HG03097 (cell line): ENCODE measurements at regions not wholly inside any gene's neighbourhood (a gene's known extent, or its start where the extent isn't known, plus 50 kb on each side); places are given as distances from the start of the nearest gene placed in this dataset.

Experiments used
- ATAC-seq: cut with Tn5 transposase; IDR thresholded peaks from one replicate; pipeline ENCODE4 v1.9.1; 2021; ENCODE audit not compliant: unreplicated experiment, low FRiP score

DNA sequence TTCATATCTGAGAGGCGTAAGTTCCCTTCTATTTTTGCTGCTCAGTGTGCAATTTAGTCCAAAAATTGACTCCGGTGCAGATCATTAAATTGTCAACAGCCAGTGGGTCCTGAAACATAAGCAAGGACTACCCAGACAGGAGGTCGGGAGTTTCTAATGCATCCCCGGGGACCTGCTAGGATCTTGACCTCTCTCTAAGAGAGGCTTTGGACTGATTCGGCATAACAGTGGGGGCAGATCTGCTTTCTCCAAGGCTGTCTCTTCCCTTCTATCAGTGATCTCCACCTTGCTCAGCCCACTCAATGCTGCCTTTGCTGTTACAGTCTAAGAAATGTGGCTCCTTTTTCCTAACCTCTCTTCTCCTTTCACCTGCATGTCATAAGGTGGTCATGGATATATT is 199.1 kb upstream of the NRP1 start:
- no peak for ATAC-seq

- ATAC-seq = no peak
These were observed 198.4 kb upstream of the NRP1 start for GRCh38 chr10:33532901-33533300.

- ATAC-seq = no peak
These were observed 194.8 kb upstream of the NRP1 start for GRCh38 chr10:33529234-33529633.

- no peak for ATAC-seq
These were observed 190.5 kb upstream of the NRP1 start for GRCh38 chr10:33524966-33525365.

GRCh38 chr10:33524041-33524440 is 189.6 kb upstream of the NRP1 start:
- ATAC-seq = no peak

- ATAC-seq = no peak
These were observed 188.8 kb upstream of the NRP1 start for GRCh38 chr10:33523236-33523792.

GRCh38 chr10:33521904-33522303 is 187.4 kb upstream of the NRP1 start:
- no peak for ATAC-seq

- no peak for ATAC-seq
These were observed 186.6 kb upstream of the NRP1 start for GRCh38 chr10:33521062-33521461.

- no peak for ATAC-seq
These were observed 185.8 kb upstream of the NRP1 start for GRCh38 chr10:33520223-33520622.

GRCh38 chr10:33519130-33519860 is 184.8 kb upstream of the NRP1 start:
- no peak for ATAC-seq

DNA sequence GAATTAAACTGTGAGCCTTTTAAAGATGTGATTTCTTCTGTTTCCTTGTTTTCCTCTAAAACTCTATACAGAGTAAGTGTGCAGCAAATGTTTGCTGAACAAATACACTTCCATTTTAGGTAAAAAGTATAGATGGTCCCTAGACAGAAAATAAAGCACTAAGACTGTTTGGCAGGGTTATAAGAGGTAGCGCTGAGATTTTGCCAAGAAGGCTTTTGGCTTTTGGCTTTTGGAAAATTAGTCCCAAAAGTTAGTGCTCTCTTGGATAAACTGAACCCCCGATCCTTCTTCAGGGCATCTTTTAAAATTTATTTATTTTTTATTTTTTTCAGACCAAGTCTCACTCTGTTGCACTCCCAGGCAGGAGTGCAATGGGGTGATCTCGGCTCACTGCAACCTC is 175.7 kb upstream of the NRP1 start:
- ATAC-seq = no peak

DNA sequence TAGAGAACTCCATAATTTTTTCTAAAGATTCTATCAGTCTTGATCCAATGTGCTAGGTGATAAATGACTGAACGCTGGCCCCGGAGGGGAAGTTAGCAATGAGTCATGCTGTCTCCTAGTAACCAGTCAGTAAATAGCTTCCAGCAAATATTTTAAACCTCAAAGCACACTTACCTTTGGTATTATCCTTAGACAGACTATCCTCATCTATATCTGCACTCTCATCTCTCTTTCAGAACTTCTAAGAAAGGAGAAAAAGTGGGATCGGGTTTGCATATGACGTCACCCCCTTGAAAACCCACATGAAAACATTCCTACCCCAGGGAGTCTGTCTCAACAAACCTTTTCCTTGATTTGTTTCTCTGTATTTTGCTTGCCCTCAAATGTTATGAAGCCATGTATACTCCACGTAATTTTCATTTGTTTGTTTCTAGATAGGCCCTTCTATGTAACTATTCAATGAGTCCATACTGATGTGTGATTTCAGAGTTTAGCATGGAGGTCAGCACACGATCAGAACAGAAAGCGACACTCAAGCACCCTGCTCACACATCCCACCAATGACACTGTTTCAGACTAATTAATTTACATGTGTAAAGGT is 174.9 kb upstream of the NRP1 start:
- ATAC-seq = peak; percentile 64

- no peak for ATAC-seq
These were observed 173.4 kb upstream of the NRP1 start for GRCh38 chr10:33507662-33508425.

DNA sequence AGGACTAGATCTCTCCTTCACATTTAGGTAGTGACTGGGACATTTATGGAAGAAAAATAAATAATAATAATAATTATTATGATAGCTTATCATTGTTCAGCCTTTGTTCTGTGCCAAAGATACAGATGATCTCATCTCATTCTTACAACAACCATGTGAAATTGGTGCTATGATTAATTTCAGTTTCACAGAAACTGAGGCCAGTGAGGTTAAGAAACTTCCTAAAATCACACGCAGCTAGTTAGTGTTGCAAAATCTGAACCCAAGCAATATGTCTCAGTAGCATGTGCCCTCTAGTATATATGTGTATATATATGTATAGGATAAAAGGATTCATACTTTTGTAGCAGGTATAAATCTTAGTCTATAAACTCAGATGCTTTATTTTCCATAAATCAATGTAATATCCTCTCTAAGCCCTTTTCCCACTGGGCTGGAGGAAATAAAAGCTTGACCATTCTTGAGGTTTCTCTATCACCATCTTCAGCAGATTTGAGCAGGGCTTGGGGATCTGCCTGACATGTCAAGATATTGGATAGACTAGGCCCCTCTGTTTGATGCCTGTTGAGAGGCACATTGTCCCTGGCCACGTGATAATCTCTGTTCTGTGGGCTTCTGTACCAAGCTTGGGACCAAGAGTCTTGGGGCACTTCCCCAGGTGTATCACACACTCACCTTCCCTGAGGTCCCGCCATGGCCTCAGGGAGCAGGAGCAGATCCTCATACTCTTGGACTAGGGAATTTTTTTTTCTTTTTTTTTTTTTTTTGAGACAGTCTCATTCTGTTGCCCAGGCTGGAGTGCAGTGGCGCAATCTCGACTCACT is 172.6 kb upstream of the NRP1 start:
- ATAC-seq = peak; percentile 88

DNA sequence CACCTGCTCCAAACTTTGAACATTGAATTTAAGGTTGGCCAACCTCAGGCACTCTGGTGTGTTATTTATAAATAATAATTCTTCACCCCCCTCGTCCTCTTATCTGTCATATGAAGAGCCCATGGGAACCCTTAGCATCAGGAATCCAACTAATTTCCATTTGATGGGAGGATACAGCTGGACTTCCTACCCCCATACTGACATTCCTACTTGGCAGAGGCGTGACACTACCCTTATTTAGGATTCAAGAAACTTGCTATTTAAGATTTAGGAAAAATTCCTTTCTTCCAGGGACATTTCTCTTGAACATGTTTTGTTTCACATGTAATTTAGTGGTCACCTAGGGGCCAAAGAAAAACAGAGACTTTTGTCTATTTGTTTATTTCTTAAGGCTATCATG is 171.9 kb upstream of the NRP1 start:
- ATAC-seq = no peak

DNA sequence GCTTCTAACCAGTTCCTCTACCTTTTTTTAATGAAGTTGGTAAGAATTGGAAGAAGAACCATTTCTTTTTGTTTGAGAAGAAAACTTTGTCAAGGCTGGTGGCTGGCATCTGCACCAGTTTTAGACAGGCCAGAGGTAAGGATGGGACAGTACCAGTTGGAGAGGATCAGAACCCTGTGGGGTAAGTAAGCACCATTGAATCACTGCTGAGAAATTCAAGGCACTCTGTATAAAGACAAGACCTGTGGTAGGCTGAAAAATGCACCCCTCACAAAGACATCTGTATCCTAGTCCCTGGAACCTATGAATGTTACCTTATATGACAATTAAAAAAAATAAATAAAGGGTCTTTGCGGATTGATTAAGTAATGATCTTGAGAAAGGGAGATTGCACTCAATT is 166.7 kb upstream of the NRP1 start:
- ATAC-seq = no peak

DNA sequence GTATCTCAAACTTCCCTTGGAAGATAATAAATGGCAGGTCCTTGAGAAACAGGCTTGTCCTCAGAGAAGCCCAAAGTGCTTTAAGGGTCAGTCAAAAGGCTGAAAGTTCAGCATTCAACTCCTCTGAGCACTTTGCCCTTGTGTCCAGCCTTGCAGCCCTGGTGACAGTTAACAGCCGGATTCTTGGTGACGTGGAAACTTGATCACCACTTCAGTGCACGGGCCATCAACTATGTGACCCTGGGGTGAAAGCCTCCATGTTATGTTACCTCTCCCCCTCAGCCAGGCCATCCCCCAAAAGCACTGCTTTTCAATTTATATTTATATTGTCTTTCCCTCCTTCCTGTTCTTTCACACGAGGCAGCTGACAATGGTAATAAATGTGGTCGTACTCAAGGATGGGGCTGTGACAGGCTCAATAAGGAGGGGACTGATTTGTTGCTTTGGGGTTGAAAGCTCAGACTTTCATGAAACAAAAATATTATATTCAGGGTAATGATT is 164.0 kb upstream of the NRP1 start:
- ATAC-seq = no peak

DNA sequence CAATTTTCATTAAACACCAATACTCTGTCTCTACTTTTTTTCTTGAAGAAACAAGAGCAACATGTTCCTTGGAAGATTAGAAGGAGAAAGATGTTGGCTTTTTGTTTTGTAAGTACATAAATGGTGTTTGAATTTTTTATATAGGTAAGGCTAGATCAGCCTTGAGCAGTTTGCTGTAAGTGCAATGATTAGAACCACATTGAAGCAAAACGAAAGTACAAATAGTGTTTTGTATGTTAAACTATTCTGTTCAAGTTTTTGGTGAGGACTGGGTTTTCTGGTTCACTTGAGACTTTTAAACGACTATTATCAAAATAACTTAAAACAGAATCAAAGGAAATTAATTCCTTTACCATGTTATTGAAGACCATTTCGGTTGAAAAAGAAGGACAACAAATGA is 162.9 kb upstream of the NRP1 start:
- no peak for ATAC-seq

DNA sequence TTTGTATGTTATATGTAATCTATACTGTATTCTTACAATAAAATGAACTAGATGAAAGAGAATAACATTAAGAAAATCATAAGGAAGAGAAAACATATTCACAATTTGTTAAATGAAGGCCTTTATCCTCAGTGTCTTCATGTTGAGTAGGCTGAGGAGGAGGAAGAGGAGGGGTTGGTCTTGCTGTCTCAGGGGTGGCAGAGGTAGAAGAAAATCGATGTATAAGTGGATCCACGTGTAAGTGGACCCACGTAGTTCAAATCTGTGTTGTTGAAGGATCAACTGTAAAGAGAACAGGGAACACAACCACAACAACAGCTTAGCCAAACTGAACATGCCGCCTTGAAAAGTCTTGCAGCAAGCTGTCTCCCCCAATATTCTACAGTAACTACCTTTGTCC is 161.6 kb upstream of the NRP1 start:
- ATAC-seq = no peak

DNA sequence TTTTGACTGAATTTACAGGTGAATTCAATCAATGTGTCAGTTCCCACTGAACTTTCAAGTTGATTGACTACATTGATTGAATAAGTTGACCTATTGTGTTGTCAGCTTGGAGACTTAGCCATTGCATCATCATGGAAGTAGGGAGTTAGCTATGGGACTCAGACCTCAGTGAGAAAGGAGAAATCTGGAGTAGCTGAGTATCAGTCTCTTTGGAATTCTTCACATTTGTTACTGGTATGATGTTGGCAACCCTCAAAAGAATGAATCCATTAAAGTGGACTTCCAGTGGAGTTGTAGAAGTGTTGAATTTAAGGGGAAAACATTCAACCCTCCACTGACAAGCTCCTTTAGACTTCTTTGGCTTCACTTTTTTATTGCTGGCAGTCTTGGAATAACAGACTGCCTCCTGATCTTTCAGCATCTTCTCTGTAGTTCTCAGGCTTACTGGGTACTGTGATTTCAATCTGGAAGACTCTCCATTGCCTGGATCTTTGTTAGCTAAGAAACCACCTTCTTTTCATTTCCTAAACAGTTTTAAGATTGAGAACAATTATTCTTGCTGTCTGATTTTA is 160.3 kb upstream of the NRP1 start:
- no peak for ATAC-seq
